Right cardiac atrium (tissue), 5 donors: ENCODE measurements at regions not wholly inside any gene's neighbourhood (a gene's known extent, or its start where the extent isn't known, plus 50 kb on each side); places are given as distances from the start of the nearest gene placed in this dataset.
A peak's percentile ranks its signal among the peaks of the same experiment; 100 is the strongest.

ENCODE experiments used
- ATAC-seq, 2 donors: fragments of 200-7000 bp; cut with Tn5 transposase; one replicate each; pipeline versions ENCODE4 v1.8.0 to v1.9.1; 2020; ENCODE audit warnings: moderate library complexity in 2 of 2, mild to moderate bottlenecking in 1 of 2
- DNase-seq, 3 donors: peaks; one replicate each; pipeline ENCODE4 v3.0.0-alpha.2; 2020
- H3K27ac ChIP-seq: one replicate; pipeline ENCODE4 v1.5.1; 2013; ENCODE audit warnings: mild to moderate bottlenecking, low read length, control low read depth, moderate library complexity
- H3K27me3 ChIP-seq: one replicate; pipeline ENCODE4 v1.6.1; 2013; ENCODE audit not compliant: control insufficient read depth, insufficient read depth
- H3K4me1 ChIP-seq: one replicate; pipeline ENCODE4 v1.6.1; 2013; ENCODE audit warnings: low read length; ENCODE audit not compliant: control insufficient read depth, insufficient read depth
- H3K4me3 ChIP-seq: one replicate; pipeline ENCODE4 v1.5.1; 2013; ENCODE audit warnings: low read length, control low read depth
- H3K9me3 ChIP-seq: one replicate; pipeline ENCODE4 v1.6.1; 2013; ENCODE audit warnings: low read length; ENCODE audit not compliant: control insufficient read depth
- WGBS: extraction: QIAGEN DNeasy Blood & Tissue Kit; methylation state at CpG from one replicate; pipeline ENCODE4 v1.1.7; 2013; 5-methylcytosine and 5-hydroxymethylcytosine counted together
- intact Hi-C, 4 donors: fragments of 100-400 bp; cut with DNase I; formaldehyde crosslinking; loops; one replicate each; pipeline versions ENCODE4 v1.11.0 to v1.14.0; 2022 to 2023
- donor health status: healthy with polysubstance abuse.
- donor health status: DM: no; HTN: yes; CAD: no.
- donor health status: DM: no; HTN: no; CAD: no.
- donor health status: DM: no; HTN: yes; CAD: no; lungs with severe emphysema.
- donor health status: DM: yes; HTN: yes; CAD: no.

DNA sequence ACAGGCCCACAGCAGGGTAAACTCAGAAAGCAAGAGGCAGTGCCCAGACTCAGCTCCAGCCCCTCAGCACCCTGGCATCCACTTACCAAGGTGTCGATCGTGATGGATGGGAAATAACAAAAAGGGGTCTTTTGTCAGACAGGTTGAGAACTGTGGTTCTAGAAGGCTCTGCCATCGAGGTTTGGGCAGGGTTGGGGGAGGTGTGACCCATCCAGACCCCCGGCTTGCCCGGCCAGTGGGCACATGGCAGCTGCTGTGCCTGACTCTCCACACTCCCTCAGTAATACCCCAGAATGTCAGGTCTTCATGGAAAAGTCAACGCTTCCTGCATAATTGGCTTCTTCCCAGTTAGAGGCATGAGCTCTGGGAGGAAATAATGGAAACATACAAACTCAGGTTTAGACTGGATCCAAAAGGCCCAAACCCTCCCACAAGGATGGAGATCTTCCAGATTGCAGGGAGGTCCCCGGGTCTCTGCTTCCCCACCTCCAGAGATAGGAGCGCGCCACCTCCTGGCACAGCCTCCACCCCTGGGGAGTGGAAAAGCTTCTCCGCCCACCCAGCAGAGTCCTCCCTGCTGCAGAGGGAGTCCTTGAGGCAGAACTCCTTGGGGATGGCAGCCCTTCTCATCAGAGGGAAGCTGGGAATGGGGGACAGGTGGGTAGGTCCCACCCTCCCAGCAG is 149.8 kb upstream of the IQSEC1 start:
- WGBS: 79% methylated on average over 10 of the region's 10 CpGs
- Histone ChIP-seq H3K4me3 (no peak overlapping the region), H3K27me3 (no peaks in the 10 kb centered on the region), H3K27ac (no peak overlapping the region), H3K4me1 (peaks cover 2% of the 10 kb centered on the region), H3K9me3 (no peaks in the 10 kb centered on the region)
- peak in 1 of 3 donors; percentile 22 for DNase-seq
- no peak for ATAC-seq
- intact Hi-C loops: no loop called here

DNA sequence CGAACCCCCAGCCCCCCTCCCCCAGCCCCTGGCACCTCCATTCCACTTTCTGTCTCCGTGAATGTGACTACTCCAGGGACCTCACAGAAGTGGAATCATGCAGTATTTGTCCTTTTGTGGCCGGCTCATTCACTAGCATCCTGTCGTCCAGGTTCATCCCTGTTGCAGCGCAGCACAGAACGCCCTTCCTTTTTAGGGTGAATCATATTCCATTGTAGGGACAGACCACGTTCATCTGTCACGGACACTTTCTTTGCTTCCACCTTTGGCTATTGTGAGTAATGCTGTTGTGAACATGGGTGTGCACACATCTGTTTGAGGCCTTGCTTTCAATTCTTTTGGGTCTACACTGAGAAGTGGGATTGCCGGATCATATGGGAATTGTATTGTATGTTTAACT is 148.9 kb upstream of the IQSEC1 start:
- DNase-seq (no peak), ATAC-seq (no peak)
- peaks cover 2% of the 10 kb centered on the region for H3K4me1 ChIP-seq
- no peaks in the 10 kb centered on the region for H3K9me3 ChIP-seq
- H3K27me3 ChIP-seq: no peaks in the 10 kb centered on the region
- H3K27ac ChIP-seq: no peak overlapping the region
- WGBS: 91% methylated on average over 9 of the region's 9 CpGs
- intact Hi-C loops: no loop called here
- H3K4me3 ChIP-seq: no peak overlapping the region

DNA sequence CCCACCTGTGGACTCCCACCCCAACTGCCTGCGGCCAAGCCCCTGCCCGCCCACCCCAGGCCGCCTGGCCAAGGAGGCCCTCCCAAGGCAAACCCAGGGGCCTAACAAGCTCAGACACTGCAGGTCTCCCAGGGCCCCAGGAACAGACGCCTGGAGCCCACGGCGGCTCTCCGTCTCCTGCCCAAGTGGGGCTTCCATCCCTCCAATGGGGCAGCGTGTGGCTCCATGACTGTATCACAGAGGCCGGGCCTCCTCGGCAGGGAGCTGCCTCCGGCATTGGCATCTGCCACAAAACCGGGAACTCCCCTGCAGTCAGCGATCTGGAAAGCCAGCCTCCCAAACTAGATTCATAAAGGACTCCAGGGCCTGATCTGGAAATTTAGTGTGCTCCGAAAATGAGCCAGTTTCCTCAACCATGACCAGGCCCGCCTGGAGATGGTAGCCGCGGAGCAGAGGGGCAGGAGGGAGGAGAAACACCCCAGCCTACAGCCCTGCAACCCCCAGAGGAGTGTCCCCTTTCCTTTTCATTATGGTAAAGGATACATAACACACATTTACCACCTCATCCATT is 148.3 kb upstream of the IQSEC1 start:
- Histone ChIP-seq H3K4me3 (no peak overlapping the region), H3K4me1 (peaks cover 2% of the 10 kb centered on the region), H3K27me3 (no peaks in the 10 kb centered on the region), H3K27ac (no peak overlapping the region), H3K9me3 (no peaks in the 10 kb centered on the region)
- ATAC-seq (no peak), DNase-seq (no peak)
- 94% methylated on average over 17 of the region's 17 CpGs for WGBS
- intact Hi-C loops: no loop called here

DNA sequence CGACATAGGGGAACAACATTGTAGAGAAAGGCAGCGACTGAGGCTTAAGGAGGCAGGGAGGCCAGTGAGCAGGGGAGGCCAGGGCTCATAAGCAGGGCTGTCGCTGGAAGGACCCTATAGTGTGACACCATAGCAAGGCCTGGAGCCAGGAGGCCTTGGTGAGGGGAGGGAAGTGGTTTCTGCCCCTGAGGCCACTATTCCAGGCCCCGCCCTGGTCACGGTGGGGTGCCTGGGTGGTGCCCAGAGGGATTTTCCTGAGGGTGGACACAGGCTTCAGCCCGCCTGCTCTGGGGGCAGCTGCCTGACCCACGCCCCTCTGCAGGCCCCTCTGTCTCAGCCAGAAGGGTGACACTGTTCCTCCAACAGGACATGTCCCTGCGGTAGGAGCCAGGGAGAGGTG is 147.8 kb upstream of the IQSEC1 start:
- H3K4me1 ChIP-seq: peaks cover 2% of the 10 kb centered on the region
- intact Hi-C loops: no loop called here
- H3K9me3 ChIP-seq: no peaks in the 10 kb centered on the region
- no peaks in the 10 kb centered on the region for H3K27me3 ChIP-seq
- 90% methylated on average over 8 of the region's 8 CpGs for WGBS
- ATAC-seq (no peak), DNase-seq (peak in 1 of 3 donors; percentile 36)
- no peak overlapping the region for H3K4me3 ChIP-seq
- H3K27ac ChIP-seq: no peak overlapping the region

DNA sequence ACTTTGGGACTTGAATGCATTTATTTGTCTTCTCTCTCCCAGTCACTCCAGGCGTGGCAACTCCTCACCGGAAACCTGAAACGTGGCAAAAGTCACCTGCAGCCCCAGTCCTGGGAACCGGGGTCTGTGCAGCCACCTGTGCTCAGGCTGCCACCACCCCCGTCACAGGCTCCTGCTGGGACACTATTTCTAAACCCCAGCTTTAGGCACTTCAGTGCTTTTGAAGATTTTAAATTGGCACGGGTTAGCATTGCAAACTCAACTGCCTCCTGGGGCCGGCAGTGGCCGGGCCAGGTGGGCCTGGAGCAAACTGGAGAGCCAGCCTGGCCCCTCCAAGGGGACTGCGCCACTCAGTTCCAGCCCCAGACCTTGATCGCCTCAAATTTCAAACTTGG is 146.7 kb upstream of the IQSEC1 start:
- intact Hi-C loops: no loop called here
- peaks cover 2% of the 10 kb centered on the region for H3K4me1 ChIP-seq
- DNase-seq (no peak), ATAC-seq (no peak)
- no peak overlapping the region for H3K27ac ChIP-seq
- no peak overlapping the region for H3K4me3 ChIP-seq
- 90% methylated on average over 10 of the region's 10 CpGs for WGBS
- no peaks in the 10 kb centered on the region for H3K27me3 ChIP-seq
- H3K9me3 ChIP-seq: no peaks in the 10 kb centered on the region

DNA sequence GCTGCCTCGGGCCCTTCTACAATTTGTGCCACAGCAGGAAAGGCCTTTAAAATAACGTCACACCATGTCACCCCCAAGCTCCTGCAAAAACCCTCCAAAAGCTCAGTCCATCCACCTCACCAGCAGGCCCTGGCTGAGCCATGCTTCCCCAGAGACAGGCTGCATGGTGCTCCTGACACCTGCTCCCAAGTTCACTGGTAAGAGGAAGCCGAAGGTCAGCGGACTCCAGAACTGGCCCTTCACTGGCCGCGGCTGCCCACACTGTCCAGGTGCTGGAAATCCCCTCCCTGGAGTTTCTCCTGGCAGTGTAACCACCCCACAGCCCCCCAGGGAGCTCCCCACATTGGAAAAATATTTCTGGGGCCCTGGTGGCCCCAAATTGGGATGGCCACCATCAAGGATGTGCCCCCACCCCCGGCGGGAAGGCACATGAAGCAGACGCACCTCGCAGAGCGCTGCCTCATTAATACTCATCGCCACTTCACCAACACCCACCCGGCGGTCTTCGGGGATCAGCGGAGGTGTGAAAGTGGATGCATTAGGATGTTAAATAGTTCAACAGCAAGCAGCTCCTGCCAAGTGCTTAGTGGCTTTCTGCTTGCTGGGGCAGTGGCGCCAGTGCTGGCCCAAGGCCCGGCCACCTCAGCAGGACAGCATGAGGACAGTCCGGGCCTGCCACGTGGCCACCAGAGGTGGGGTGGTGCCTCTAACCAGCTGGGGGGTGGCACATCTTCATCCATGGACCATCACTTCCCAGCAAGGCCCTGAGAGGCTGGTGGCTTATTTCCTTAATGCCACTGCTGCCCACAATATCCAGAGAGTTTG is 146.1 kb upstream of the IQSEC1 start:
- ATAC-seq (peak; percentile 36 to 58), DNase-seq (peak; percentile 44 to 82 (median 79))
- Histone ChIP-seq H3K4me1 (peaks cover 2% of the 10 kb centered on the region), H3K27ac (no peak overlapping the region), H3K9me3 (no peaks in the 10 kb centered on the region), H3K4me3 (no peak overlapping the region), H3K27me3 (no peaks in the 10 kb centered on the region)
- WGBS: 68% methylated on average over 20 of the region's 20 CpGs
- intact Hi-C loops: no loop called here

DNA sequence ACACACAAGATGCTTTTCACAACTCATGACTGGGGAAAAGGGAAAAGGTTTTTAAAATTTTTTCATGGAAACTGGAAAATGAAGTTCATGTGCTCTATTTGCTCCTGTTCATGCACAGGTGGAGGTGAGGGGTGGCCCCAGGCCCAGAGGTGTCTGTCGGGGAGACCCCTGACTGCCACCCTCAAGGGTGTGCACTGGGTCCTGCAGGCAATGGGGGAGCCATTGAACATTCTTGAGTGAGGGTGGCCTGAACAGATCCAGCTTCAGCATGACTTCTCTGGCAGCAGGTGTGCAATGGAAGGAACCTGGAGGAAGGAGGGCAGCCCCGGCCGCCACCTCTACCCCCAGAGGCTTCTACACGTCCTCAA is 145.3 kb upstream of the IQSEC1 start:
- 90% methylated on average over 4 of the region's 4 CpGs for WGBS

DNA sequence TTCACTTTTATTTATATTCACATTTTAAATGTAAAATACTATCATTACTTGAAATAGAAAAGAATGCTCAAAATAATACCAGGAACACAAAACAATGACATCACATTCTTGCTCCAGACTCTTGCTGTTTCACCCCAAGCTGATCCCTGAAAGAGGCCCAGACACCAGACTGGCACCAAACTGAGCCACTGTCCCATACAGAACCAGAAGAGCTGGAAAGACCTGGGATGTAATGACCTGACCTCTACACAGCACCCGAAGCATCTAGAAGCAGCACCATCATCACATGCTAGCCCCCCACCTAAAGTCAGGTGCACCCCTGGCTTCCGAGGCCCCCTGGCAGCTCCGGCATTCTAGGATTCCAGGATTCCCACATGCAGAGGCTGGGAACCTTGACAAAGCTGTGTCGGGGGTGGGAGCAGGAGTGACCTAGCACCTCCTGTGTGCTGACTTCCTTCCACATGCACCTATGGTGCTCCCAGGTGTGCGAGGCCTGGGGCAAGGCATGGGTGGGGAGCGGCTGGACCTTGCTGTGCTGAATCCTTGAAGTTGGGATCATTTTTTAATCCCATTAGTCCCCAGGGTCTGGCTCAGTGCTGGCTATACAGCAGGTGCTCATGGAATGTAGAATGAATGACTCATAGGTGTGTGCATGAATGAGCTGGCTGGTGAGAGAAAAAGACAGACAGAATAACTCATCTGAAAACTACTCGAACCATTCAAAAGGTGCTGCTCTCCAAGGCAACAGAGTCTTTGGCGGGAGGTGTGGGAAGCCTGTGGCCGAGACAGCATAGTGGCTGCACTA is 144.7 kb upstream of the IQSEC1 start:
- DNase-seq: no peak

More for the DNA sequence above, 145.3 kb upstream of the IQSEC1 start:
- intact Hi-C loops: no loop called here
- DNase-seq (no peak), ATAC-seq (no peak)
- Histone ChIP-seq H3K27ac (no peak overlapping the region), H3K4me1 (peaks cover 2% of the 10 kb centered on the region), H3K4me3 (no peak overlapping the region), H3K27me3 (no peaks in the 10 kb centered on the region), H3K9me3 (no peaks in the 10 kb centered on the region)

DNA sequence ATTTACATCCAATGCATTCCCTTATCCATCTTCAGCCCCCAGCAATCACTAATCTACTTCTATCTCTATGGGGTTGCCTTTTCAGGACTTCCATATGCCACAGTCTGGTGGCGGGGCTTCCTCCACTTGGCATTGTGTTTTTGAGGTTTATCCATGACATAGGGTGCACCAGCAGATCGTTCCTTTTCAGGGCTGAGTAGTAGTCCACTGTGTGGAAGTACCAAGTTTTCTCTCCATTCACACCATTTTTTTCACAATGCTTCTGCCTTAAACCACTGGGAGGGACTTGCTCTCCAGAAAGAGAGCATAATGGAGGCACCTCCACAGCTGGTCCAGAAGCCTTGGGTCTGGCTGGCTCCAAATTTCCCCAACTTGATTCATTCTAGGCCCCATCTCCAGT is 144.0 kb upstream of the IQSEC1 start:
- no peak for DNase-seq
- no peak for ATAC-seq
- WGBS: 91% methylated on average over 2 of the region's 2 CpGs

More for the DNA sequence above, 144.7 kb upstream of the IQSEC1 start:
- no peak for ATAC-seq
- H3K27me3 ChIP-seq: no peaks in the 10 kb centered on the region
- intact Hi-C loops: no loop called here
- WGBS: 87% methylated on average over 9 of the region's 9 CpGs
- no peak overlapping the region for H3K4me3 ChIP-seq
- H3K27ac ChIP-seq: no peak overlapping the region
- H3K4me1 ChIP-seq: no peaks in the 10 kb centered on the region
- H3K9me3 ChIP-seq: no peaks in the 10 kb centered on the region

DNA sequence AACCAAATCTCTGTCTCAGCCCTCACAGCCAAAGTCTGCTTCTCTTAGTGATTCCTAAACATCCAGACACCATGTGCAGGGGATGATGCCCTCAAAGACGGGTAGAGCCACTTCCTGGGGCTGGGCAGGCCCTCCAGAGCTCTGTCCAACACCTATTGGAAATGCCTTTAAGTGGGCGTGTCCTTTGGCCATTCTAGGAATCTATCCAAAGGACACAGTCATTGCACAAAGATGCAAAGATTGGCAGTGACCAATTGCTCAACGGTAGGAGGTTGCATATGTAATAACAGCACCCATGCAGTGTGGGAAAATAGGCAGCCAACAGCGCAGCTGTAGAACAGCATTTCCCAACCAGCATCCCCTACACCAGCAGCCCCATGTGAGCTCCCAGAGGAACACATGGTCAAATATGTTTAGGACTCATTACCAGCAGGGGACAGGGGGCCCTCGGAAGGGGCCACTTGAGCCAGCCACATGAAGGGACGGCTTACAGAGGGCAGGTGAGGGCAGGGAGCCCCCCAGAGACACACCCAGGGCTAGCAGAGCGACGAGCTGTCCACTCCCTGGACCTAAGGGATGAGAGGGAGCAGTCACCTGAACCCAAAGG is 142.8 kb upstream of the IQSEC1 start:
- intact Hi-C loops: no loop called here
- H3K4me3 ChIP-seq: no peak overlapping the region
- H3K27ac ChIP-seq: no peak overlapping the region
- ATAC-seq: no peak
- WGBS: 68% methylated on average over 8 of the region's 8 CpGs
- no peaks in the 10 kb centered on the region for H3K4me1 ChIP-seq
- H3K27me3 ChIP-seq: no peaks in the 10 kb centered on the region
- no peak for DNase-seq
- H3K9me3 ChIP-seq: no peaks in the 10 kb centered on the region

More for the DNA sequence above, 144.0 kb upstream of the IQSEC1 start:
- H3K27ac ChIP-seq: no peak overlapping the region
- H3K27me3 ChIP-seq: no peaks in the 10 kb centered on the region
- no peak overlapping the region for H3K4me3 ChIP-seq
- H3K9me3 ChIP-seq: no peaks in the 10 kb centered on the region
- intact Hi-C loops: no loop called here
- H3K4me1 ChIP-seq: no peaks in the 10 kb centered on the region
